GM19468 (cell line): ENCODE measurements at regions not wholly inside any gene's neighbourhood (a gene's known extent, or its start where the extent isn't known, plus 50 kb on each side); places are given as distances from the start of the nearest gene placed in this dataset.

Source experiments
- ATAC-seq: cut with Tn5 transposase; IDR thresholded peaks from one replicate; pipeline ENCODE4 v1.9.1; 2021; ENCODE audit warnings: mild to moderate bottlenecking, moderate library complexity, moderate number of reproducible peaks; ENCODE audit not compliant: unreplicated experiment; ENCODE audit errors: extremely low read depth

DNA sequence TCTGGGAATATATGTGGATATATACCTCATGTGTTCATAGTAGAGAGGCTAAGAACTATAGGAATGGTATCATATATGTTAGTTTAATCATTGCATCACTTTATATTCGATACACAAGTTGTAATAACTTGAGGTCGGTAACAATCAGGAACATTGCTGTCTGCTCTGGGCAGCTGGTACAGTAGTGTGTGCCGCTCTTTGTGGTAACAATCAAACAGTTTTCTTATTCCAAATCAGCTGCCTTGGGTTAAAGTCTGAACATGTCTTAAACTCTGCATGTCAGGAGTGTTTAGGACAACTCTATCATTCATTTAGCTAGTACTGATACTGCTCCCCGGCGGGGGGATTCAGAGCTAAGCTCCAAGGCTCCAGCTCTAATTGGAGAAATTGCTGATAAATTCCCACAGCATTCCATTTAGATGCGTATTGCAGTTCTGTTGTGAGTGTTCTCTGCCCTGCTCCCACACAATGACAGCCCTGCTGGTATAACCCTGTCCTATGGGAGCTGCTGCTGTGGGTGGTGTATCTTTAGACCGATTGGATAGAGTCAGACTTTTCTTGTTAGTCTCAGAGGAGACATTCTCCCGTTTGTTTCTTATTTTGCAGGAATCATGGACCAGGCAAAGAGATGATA lies 707.5 kb upstream of the FZD8 start:
- no peak for ATAC-seq

DNA sequence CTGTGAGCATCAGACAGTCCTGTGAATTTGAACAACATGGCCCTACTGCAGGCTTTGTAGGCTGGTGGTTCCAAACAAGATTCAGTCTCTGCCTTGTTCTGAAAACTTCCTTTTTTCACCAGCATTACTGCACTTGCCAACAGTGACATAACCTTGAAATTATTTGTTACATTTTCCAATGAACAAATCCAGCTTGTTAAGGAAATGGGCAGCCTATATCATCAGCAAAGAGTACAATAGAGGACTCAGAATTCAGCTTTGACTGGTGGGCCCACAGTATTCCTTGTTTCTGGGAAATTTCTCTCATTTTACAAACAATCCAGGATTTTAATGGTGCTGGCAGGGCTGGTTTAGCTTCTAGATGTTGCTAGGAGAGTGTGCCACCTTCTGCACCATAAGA lies 703.7 kb upstream of the FZD8 start:
- no peak for ATAC-seq

DNA sequence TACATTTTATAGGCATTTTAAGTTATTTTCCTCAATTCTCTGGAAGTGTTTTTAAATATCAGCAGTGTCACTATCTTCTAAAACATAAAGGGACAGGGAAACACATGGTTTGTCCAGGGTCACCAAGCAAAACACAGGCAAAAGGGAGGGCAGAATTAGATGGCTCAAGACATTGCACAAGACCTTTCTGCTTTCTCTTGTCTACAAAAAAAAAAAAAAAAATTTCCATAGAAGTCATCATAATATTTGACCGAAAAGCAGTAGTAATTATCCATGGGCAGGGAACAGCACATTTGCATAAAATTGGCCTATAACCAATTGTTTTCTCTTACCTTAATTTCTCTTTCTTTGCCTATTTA lies 703.1 kb upstream of the FZD8 start:
- no peak for ATAC-seq

DNA sequence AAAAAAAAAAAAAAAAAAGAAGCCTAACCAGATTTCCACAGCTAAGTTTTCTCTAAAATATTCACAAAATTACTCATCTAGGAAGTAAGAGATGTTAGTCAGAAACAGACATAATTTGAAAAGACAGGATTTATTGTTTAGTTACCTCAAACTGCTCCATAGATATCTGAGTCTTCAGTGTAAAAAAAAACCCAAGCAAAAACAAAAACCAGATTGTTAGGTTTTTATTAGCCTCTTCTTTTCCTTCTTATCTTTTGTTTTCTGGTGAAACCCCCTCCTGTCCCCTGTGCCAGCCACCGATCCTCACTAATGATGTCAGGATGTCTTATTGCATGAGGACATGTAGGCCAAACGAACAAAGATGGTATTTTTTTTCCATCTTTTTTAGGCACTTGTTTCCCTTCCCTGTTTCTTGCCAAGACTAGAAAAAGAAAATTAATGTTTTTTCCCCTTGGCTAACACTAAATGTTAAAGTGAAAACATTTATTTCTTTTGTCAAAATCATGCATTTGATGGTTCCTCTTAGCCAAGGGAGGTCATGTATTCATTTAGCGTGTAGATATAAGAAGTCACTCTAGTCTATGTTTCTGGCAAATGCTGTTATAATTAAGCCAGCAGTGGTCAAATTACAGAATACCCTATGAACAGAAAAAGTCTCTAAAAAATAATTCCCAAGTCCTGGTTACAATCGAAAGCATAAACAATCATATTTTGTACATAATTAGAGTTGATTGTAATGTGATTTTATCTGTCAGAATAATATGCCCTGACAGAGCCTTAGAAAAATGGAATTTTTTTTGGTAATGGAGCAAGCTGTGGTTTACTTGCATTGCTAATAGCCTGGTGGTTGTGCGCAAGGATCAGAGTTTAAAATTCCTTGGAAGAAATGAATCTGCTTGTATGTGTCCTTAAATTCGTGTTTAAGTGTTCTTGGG lies 702.4 kb upstream of the FZD8 start:
- ATAC-seq = no peak

DNA sequence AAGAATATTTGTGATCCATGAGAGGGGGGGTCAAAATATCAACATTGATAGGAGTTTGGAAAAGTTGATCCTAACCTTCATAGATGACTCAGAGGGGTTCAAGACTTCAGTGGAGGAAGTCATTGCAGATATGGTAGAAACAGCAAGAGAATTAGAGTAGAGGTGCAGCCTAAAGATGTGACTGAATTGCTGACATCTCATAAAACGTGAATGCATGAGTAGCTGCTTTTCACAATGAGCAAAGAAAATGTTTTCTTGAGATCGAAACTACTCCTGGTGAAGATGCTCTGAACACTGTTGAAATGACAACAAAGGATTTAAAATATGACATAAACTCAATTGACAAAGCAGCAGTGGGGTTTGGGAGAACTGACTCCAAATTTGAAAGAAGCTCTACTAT lies 700.7 kb upstream of the FZD8 start:
- no peak for ATAC-seq

DNA sequence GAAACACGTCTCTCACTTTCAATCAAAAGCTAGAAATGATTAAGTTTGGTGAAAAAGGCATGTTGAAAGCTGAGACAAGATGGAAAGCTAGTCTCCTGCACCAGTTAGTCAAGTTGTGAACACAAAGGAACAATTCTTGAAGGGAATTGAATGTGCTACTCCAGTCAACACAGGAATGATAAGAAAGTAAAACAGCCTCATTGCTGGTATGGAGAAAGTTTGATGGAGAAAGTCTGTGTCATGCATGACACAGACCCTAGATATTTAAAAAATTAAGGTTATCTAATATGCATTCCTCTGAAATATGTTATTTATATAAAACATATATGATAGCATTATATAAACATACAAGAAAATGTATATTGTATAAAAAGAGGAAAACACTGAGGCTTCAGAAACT lies 699.4 kb upstream of the FZD8 start:
- no peak for ATAC-seq

DNA sequence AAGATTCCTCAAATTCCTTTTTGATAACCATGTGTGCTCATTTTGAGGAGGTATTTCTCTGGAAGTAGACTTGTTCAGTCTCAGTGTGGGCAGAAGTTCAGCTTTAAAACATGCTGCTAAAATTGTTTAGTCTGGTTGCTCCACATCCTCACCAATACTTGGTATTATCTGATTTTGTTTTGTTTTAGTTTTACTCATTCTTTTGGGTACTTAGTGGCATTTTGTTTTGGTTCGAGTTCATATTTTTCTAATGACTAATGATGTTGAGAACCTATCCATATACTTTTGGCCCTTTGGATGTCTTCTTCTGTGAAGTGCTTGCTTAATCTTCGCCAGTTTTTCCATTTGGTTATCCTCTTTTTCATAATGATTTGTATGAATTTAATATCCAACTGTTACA lies 694.2 kb upstream of the FZD8 start:
- no peak for ATAC-seq

DNA sequence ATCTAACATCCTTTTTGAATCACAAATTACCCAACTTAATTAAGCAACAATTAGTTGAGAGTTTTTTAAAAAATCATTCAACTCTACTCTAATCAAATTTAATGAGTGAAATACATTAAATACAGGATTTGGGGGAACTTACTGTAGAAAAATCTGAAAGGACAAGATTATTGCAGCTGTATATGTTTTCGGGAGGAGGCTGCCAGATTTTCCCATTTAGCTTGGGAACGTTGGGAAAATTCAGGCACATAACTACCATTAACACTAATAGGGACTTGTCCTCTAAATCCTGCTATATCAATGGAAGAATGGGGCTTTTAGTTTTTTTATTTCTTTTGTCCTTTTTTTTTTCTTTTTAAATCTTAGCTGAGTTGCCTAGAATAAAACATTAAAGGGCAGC lies 691.4 kb upstream of the FZD8 start:
- ATAC-seq = no peak

DNA sequence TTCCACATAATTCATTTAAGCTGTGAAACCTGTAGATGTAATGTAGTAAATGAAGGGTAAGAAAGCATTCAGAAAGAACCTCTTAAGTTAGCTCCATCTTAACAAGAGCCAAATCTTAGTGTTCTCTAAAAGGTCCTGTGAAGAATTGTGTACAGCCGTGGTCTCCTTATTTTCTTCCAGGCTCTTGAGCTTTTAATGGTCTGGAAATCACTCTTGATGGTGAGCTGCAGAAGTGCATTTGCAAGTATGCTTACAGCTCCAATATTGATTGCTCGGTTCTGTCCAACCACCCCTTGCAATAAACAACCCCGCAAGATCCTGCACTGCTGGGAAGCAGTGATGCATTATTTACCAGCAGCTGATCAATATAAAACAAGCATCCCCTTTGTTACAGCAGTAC lies 690.8 kb upstream of the FZD8 start:
- ATAC-seq = no peak

DNA sequence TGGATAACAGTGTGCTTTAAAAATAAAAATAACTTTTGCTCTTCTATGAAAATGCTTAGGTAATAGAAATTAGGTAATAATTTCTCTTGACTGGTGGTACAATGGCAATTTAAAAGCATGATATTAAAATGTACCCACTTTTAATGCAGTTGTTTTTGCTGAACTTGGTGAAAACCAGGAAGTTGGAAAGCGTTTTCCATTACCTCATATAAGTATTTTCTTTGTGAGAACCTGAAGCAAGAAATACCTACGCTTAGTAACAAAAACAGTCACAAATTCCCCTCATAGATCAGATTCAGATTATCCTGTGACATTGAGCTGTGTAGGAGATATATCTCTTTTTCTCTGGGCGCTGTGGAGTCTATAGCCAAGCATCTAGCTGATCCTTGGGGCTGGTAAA lies 689.0 kb upstream of the FZD8 start:
- ATAC-seq = no peak

DNA sequence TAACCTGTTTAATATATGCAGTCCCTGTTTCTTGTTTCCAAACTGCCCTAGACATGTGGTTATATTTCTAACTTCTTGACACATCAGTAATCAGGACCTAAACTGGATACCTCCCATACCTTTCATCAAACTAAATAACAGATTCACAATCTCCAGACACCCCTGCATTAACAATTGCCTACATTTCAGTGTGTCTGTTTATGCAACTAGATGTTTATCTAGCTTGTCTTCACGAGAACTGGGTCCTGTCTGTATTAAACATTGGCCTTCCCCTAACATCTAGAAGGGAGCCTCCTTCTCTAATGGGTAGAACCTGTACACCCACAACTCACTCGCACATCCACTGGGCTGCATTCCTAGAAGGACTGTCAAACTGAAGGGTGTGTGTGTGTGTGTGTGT lies 683.7 kb upstream of the FZD8 start:
- no peak for ATAC-seq

DNA sequence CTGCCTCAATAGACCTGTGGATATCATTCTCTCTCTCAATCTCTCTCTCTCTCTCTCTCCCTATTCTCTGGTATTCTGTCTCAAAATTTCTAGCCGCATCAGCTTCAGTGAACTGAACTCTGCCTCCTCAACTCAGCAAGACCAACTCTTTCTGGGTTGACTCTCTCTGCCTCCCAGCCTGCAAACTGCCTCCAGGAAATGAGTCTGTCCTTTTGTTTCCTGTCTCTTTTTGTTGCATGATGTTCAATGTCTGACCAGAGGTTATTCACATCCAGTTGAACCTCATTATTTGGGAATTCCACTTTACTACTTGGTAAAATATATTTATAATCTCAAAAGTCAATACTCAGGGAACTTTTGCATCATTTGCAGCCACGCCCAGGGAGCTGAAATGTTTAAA lies 682.7 kb upstream of the FZD8 start:
- no peak for ATAC-seq

DNA sequence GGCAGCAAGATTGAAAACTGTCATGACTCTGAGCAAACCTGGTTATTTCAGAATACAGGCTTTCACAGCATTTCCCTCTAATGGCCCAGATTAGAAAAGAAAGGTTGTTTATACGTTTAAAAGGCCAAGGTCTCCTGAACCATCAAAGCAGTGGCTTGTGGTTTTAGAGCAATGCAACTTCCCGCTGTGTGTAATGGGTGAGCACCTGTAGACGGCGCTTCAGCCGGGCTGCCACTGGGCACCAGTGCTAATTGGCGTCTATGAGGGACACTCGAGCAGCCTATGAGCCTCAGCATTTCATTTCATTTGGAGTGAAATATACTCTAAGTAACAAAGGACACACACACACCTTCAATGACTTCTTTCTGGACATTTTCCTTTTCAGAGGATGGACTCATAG lies 671.0 kb upstream of the FZD8 start:
- ATAC-seq = no peak

DNA sequence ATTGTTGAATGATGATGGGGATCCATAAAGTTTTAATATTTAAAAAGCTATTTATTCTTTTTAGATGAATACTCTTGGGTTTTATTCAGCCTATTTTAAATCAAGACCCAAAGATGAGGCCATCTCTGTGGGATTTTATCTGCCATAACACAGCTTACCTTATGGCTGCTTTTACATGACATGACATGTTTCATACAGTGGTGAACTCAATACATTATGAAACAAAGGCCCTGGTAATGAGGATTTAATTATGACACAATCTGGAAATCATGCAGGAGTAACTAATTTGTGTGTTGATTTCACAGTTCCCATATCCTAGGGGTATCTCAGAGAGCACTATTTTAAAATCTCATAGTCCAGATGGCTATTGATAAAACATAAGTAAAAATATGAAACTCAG lies 661.8 kb upstream of the FZD8 start:
- no peak for ATAC-seq

DNA sequence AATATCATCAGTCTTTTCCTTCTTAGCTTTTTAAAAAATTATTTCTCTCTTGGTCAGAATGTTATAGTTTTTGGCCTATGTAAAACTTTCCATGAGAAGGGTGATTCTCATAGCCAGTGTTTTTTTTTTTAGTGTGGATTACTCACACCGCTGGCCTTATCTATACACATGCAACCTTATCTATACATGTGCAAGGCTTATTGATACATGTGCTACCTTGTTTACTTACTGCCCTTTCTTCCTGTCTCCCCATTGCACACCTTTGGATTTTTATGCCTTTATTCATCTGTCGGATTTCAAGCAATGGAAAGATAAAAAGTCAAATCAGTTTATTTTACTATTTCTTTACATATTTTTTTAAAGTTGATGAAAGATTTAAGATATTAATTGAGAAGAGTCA lies 660.0 kb upstream of the FZD8 start:
- ATAC-seq = no peak

DNA sequence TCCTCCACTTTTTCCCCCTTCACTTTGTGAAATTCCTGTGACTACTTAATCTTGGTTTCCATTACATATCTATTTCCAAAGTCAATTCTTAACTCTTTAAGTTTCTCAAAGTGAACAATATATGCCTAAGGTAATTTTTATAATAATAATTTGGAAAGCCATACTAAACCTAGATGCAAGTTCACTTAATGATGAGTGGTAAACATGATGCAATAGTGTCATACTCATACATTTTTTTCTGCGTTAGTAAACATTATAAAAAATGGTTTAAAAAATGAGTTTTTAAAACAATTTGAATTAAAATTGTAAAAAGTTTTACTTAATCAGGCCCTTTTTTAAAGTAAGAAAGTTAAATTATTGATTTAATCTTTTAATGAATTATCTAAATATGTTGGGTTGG lies 659.4 kb upstream of the FZD8 start:
- no peak for ATAC-seq

DNA sequence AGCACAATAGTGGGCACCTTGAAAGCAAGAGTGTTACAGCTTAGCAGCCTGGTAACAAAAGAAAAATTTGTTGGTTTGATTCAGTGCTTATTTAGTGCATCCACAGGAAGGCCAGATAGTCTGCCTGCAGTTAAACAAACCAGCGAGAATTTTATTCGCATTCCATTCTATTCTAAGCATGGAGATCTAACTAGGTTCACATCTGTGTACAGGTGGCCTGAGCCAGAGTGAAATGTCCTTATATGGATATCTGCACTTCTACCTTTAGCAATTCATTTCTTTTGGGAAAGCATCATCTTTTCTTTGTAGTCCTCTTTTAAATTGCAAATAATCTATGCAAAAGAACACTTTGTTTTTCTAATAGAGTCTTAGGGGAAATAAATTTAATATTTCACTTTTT lies 659.0 kb upstream of the FZD8 start:
- no peak for ATAC-seq

DNA sequence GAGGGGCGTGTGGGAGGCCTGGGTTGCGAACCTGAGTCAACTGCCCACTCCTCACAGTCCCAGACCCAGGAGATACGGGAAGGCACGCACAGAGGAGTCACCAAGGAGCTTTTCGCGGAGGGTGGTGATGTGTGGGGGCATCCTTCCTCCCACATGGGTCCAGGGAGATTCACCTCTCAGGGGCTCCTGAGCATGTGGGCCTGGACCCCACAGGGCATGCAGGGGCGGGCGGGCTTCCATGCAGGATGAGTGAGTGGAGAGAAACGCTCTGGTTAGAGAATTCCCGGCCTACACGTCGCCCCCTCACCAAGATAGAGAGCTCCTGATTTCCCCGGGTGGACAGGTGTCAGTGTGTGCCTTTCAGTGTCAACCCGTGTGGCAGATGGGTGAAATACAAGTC lies 641.7 kb upstream of the FZD8 start:
- no peak for ATAC-seq

DNA sequence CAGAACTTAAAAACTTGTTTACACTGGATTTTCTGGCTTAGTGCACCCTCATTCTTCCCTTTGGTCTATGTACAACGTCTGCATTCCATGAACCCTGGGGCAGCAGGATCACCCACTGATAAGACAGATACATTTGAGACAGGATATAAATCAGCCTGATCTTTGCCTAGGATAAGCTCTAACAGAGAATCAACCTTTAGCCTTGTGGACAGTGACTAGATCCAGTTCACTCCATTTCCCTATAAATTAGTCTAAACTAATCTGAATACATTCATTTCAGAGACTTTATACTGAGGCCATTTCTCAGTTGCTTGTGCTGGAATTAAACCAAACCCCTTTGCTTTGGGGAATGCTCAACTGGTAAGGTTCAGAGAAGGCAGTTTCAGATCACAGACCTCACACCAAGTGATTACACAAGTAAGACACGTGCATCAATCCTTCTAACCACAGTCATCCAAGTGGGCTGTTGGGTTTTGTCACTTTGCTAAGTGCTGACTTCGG lies 639.8 kb upstream of the FZD8 start:
- ATAC-seq = no peak

DNA sequence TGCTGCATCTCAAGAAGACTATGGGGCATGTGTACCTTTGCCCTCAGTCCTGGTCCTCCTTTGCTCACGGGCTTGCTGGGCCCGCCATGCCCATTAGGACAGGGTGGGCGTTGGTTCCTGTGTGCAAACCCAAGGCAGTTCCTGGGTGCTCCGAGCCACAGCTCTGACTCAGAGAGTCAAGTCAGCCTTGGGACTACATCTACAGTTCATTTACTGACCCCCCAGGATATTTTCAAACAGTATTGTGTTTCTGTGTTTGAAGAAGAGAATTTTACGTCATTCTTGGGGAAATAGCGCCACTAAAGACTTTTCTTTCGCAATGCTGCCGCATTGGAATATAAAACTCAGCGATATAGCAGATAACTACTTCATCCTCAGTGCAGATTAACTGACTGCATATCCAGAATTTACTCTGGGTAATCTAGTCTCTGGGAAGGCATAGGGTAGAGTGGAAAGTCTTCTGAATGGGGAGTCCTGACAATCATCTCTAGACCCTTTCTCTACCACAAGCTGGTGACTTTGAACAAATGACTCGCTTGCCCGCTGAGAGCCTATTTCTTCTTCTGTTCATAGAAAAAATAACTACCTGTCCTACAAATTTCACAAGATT lies 638.9 kb upstream of the FZD8 start:
- ATAC-seq = no peak

DNA sequence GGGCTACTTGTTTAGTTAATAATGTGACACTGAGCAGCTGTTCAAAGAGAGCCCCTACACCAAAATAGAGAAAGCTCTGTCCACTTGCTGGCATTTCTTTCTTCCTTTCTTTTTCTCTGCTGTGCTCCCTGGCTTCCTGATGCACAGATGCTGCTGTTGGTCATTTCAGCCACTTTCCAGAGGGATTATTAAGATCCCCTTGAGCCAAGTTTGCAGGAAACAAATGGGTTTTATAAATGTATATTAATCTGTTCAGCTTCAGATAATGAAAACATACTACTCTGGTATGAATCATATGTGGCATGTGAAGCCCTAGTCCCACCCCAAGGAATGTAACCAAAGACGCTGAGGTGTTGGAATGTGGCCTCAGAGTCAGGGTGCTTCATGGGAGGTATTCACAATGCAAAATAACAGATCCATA lies 638.2 kb upstream of the FZD8 start:
- no peak for ATAC-seq
